ENCODE measurements at regions not wholly inside any gene's neighbourhood (a gene's known extent, or its start where the extent isn't known, plus 50 kb on each side); places are given as distances from the start of the nearest gene placed in this dataset.

GRCh38 chr2:147051248-147051647 is 793.6 kb upstream of the ACVR2A start:
- TF ChIP-seq CTCF (IDR thresholded peaks at IDR 0.05) (no peak), EP300 (IDR thresholded peaks at IDR 0.05) (no peak), POLR2A (IDR thresholded peaks at IDR 0.05) (no peak)

Data from suprapubic skin (tissue), 3 donors.